GM18519 (cell line): ENCODE measurements at regions not wholly inside any gene's neighbourhood (a gene's known extent, or its start where the extent isn't known, plus 50 kb on each side); places are given as distances from the start of the nearest gene placed in this dataset.

Source experiments
- ATAC-seq: cut with Tn5 transposase; IDR thresholded peaks from one replicate; pipeline ENCODE4 v1.9.1; 2021; ENCODE audit warnings: mild to moderate bottlenecking, moderate library complexity; ENCODE audit not compliant: unreplicated experiment, low FRiP score

GRCh38 chr3:150306083-150306482, 102.0 kb upstream of the TSC22D2 start:
- ATAC-seq: no peak

GRCh38 chr3:150303768-150304167, 104.3 kb upstream of the TSC22D2 start:
- ATAC-seq: peak; percentile 67

DNA sequence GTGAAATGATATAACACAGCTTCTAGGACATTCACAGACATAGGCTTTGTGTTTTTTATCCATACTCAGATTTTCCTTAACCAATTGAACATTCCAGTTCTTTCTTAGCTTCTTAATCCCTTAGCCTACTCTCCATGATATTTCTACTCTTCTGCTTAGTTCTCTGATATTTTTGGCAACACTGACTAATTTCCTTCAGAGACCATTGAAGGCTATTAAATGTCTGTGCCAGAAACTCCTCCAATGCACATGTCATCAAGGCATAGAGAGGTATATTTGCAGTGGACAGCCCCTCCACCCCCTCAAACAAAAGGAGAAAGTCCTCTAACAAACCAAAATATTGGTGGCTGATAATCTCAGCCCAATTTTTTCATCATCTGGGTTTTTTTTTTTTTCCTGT, 105.9 kb upstream of the TSC22D2 start:
- ATAC-seq: no peak

DNA sequence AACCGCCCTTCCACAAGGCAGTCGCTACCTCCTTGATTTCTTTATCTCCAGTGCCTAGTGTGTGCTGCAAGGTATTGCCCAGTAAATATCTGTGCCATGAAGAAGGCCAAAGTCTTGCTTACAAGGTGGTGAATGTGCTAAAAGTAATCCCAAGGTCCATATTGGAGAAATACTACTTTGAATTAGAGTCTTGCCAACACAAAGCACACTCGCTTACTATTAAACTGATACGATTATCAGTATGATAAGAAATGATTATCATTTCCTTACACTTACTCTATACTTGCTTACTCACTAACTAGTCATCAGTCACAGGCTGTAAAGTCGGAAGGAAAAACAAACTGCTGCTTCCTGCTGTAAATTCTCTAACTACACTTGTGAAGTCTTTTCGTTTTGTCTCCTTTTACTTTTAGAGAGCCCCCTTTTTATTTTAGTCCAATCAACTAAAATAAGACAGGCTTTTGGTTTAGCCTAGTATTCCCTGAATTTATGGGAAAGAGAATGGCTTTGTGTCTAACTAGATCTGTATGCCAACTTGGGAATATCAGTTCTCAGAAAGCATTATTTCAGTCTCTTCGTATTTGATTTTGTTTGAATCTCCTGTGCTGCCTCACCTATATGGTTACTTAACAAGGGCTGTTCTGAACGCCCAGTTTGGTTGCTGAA, 107.1 kb upstream of the TSC22D2 start:
- no peak for ATAC-seq

DNA sequence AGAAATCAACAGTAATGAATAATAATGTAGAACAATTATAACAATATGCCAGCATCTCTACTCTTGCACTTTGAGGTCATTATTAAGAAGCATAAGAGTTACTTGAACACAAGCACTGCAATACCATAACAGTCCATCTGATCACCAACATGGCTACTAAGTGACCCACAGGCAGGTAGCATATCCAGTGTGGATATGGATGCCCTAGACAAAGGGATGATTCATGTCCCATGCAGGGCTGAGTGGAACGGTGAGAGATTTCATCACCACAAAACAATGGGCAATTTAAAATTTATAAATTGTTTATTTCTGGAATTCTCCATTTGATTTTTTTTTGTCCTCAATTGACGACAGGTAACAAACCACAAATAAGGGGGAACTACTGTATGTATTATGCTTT, 107.7 kb upstream of the TSC22D2 start:
- ATAC-seq: no peak

- no peak for ATAC-seq
Measured at GRCh38 chr3:150299201-150299600, 108.9 kb upstream of the TSC22D2 start.

DNA sequence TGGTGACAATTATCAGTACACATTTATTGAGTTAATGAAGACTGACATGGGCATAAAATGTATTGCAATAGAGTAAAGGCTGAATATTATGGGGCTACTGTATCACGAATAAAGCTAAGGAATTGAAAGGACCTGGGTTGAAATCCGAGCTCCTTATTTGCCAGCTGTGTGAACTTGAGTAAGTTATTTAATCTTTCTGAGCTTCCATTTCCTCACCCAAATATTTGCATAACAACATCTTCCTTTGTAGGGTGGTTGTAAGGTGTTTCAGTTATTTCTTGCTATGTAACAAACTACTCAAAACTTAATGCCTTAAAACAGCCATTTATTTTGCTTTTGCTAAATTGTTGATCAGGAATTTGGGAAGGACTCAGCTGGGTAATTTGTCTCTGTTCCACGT, 111.1 kb upstream of the TSC22D2 start:
- no peak for ATAC-seq

DNA sequence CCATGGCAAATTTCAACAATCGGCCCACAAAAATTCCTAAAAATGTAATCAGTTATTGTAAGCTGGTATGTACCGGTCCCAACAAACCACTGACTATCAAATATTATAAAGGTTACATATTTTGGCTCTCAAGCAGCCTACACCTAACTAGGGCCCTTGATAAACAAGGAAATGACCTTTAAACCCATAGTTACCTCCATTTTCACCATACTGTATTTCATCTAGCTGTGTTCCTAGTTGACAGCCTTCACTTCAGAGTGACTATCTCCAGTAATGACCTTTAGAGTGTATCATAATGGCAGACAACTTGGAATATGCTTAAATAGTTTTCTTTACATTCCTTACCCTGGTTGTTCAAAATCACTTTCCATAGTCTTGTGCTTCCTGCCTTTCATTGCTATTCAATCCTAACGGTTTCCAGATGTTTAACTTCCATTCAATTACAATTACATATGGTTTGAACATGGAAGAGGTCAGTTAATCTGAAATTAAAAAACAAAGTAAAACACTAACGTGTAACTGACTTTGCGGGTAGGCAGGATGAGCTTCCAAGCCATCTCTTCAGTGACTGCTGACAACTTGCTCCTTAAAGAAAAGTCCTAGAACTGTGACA, 111.9 kb upstream of the TSC22D2 start:
- no peak for ATAC-seq

DNA sequence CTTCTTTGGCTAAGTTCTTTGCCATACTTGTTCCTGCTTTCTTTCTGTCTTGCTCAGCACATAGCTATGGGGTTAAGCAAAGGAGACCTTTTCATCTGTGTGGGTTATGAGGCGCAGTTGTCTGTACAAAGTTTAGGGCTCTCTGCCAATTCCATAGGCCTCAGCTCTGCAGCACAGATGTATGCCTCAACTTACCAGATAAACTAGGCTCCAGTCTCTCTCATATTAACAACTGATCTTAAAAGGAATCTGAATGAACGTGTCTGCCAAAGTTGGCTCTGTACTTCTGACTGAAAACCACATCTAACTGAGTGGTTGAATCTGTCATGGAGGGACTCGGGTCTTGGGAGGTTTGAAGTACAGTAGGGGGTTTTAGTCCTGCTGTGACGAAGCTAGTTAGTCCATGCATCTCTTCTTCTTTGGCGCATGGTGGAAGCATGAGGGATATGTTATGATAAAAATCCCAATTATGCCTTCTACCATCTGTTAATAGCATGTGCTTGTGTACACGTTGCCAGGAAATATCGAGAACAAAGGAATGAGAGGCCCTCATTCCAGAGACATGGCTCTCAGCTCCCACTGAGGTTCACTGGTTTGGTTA, 114.6 kb upstream of the TSC22D2 start:
- no peak for ATAC-seq

DNA sequence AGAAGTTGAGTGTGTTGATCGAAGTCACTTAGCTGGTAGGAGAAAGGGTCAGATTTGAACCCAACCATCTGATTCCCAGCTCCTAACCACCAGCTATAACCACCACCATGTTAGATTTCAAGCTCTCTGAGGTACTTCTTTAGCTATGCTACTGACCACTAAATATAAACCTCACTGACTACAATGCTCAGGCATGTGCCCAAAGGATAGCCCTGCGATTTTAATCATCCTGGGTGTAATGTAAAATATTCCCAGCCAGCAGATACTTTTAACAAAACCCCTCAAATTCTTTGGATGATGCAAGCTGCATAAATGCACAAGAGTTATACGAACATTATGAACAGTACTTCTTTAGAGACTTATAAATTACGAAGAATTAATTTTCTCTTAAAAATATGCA, 115.2 kb upstream of the TSC22D2 start:
- ATAC-seq: no peak

DNA sequence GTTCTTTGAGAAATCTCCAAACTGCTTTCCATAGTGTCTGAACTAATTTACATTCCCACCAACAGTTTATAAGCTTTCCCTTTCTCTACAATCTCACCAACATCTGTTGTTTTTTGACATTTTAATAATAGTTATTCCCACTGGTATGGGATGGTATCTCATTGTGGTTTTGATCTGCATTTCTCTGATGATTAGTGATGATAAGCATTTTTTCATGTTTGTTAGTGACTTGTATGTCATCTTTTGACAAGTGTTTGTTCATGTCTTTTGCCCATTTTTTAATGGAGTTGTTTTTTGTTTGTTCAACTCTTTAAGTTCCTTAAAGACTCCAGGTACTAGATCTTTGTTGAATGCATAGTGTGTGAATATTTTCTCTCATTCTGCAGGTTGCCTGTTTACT, 116.6 kb upstream of the TSC22D2 start:
- ATAC-seq: no peak

GRCh38 chr3:150286390-150287147, 121.5 kb upstream of the TSC22D2 start:
- ATAC-seq: peak; percentile 81

- ATAC-seq: no peak
Measured at GRCh38 chr3:150285601-150286000, 122.5 kb upstream of the TSC22D2 start.

DNA sequence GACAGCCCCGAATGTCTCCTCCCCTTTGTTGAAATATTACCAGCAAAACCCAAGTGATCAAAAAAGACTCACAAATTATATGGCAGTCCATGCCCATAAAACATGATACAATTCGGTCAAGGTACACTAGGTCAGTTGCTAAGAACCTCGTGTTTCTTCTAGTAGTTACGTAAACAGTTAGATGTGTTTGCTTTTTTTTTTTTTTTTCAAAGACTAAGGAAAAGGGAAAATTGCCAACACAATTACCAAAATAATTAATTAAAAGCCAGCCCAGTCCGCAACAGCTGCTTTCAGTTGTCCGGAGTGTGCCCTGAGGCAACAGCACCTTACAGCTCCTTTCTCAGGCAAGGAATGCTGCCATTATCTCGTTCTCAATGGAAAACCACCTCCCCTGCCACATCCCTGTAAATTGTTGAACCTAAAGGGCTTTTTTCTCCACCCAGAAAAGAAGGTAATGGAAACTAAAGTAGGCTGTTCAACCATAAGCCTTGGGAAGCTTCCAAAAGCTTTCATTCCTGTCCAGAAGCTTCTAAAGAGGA, 129.2 kb upstream of the TSC22D2 start:
- ATAC-seq: no peak

DNA sequence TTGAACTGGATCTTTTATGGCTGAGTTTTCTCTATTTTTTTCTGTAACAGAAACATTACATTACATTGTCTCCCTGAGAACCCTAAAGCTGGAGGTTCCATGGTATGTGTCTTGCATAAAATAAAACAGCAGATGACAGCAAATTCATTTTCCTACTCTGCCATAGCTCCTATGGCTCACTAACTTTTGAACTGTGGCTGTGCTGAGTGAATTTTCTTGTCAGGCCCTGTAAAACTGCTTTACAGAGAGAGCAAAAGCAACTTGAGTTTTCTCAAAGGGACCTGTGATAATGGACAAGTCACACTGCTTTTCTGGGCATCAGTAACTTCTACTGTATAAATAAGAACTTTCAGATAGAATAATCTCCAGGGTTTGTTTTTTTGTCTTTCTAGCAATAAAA, 129.9 kb upstream of the TSC22D2 start:
- ATAC-seq: no peak

GRCh38 chr3:150277444-150277843, 130.7 kb upstream of the TSC22D2 start:
- ATAC-seq: no peak

DNA sequence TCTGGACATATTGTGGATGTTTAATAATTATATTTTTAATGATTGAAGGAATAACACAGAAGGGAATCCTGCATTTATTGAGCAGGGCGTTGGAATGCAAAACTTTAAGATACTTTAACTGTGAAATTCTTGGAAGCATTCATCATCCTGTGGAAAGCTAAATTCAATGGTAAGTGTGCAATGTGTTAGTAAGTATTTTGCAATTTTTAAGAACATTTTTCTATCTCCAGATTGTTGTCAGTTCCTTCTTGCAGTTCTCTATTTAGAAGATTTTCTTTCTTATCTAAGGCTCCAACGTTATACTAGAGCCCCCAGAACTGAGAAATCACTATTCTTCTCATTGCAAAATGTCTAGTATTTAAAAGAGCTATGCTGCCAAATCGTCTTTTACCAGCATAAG, 132.2 kb upstream of the TSC22D2 start:
- ATAC-seq: no peak

- no peak for ATAC-seq
Measured at GRCh38 chr3:150274372-150274771, 133.7 kb upstream of the TSC22D2 start.

DNA sequence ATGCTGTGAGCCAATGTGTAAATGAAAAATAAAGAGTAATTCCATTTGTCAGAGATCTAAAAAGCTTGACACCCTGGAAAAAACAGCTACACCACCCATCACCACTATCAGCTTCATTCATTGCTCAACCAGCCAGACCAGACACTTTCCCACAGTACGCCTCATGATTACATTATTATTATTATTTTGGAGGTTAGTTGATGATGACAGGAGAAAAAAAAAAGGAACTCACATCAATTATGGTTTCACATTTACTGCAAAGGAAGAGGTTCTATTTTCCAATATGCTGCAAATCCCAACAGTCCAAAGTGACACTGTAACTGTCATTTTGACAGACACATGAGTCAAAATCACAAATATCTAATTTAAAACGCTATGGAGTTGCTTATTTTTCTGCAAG, 134.7 kb upstream of the TSC22D2 start:
- ATAC-seq: no peak

- ATAC-seq: no peak
Measured at GRCh38 chr3:150271591-150271960, 136.5 kb upstream of the TSC22D2 start.

GRCh38 chr3:150270883-150271590, 137.1 kb upstream of the TSC22D2 start:
- ATAC-seq: no peak
